Upper lobe of left lung (tissue), 4 donors: ENCODE measurements at regions not wholly inside any gene's neighbourhood (a gene's known extent, or its start where the extent isn't known, plus 50 kb on each side); places are given as distances from the start of the nearest gene placed in this dataset.
"Not testable (repeated sequence)": the region's sequence is repeated elsewhere in the genome, so short reads cannot be mapped to it uniquely, and the experiment has no call there.

Source experiments
- EP300 ChIP-seq, 4 donors: sonication (generic); formaldehyde crosslinking; IDR thresholded peaks; one replicate each; pipeline ENCODE4 v1.5.1; 2017; ENCODE audit warnings: antibody characterized with exemption in 4 of 4, control low read depth in 2 of 4
- POLR2A ChIP-seq, 4 donors: fragments of 450-650 bp; IDR thresholded peaks; one replicate each; pipeline ENCODE4 v1.5.1; 2016 to 2017; ENCODE audit warnings: antibody characterized with exemption in 4 of 4, mild to moderate bottlenecking in 2 of 4
- POLR2AphosphoS5 ChIP-seq, 2 donors: sonication (generic); formaldehyde crosslinking; IDR thresholded peaks; one replicate each; pipeline ENCODE4 v1.5.1; 2017; ENCODE audit warnings: antibody characterized with exemption in 2 of 2
- TF ChIP-seq, protein P1 (sequence below), 6 experiments: fragments of 450-650 bp in 4 of 6; fragments of 200-600 bp in 2 of 6; sonication (generic) in 2 of 6; IDR thresholded peaks; one replicate each; pipeline ENCODE4 v1.5.1; 2016 to 2019; ENCODE audit warnings: antibody characterized with exemption in 6 of 6

DNA sequence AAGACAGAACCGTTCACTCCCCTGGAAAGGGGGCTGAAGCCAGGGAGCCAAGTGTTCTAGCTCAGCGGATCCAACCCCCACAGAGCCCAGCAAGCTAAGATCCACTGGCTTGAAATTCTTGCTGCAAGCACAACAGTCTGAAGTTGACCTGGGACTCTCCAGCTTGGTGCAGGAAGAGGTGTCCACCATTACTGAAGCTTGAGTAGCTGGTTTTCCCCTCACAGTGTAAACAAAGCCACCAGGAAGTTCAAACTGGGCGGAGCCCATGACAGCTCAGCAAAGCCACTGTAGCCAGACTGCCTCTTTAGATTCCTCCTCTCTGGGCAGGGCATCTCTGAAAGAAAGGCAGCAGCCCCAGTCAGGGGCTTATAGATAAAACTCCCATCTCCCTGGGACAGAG is 132.8 kb upstream of the SPRED1 start:
- TF ChIP-seq, protein P1, sequence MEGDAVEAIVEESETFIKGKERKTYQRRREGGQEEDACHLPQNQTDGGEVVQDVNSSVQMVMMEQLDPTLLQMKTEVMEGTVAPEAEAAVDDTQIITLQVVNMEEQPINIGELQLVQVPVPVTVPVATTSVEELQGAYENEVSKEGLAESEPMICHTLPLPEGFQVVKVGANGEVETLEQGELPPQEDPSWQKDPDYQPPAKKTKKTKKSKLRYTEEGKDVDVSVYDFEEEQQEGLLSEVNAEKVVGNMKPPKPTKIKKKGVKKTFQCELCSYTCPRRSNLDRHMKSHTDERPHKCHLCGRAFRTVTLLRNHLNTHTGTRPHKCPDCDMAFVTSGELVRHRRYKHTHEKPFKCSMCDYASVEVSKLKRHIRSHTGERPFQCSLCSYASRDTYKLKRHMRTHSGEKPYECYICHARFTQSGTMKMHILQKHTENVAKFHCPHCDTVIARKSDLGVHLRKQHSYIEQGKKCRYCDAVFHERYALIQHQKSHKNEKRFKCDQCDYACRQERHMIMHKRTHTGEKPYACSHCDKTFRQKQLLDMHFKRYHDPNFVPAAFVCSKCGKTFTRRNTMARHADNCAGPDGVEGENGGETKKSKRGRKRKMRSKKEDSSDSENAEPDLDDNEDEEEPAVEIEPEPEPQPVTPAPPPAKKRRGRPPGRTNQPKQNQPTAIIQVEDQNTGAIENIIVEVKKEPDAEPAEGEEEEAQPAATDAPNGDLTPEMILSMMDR (IDR thresholded peaks at IDR 0.05) = not testable (repeated sequence)
- not testable (repeated sequence) for TF ChIP-seq POLR2AphosphoS5, POLR2A, EP300 (IDR thresholded peaks at IDR 0.05)
